Thoracic aorta (tissue), 2 donors: ENCODE measurements at regions not wholly inside any gene's neighbourhood (a gene's known extent, or its start where the extent isn't known, plus 50 kb on each side); places are given as distances from the start of the nearest gene placed in this dataset.

Experiments
- ATAC-seq: fragments of 150-250 bp; one replicate; pipeline ENCODE4 v1.8.0; 2017; ENCODE audit warnings: low read depth; ENCODE audit not compliant: insufficient number of reproducible peaks, low FRiP score
- DNase-seq: peaks from one replicate; pipeline ENCODE4 v3.0.0-alpha.2; 2020; ENCODE audit warnings: low spot score
- H3K27ac ChIP-seq, 2 donors: fragments of 200-600 bp; sonication (generic); 1 replicate in 1 of 2; 2 replicates in 1 of 2; pipeline ENCODE4 v1.5.1; 2016; ENCODE audit warnings: mild to moderate bottlenecking in 2 of 2, moderate library complexity in 2 of 2
- H3K27me3 ChIP-seq: fragments of 200-600 bp; sonication (generic); replicated peaks from 2 replicates; pipeline ENCODE4 v1.6.0; 2016; ENCODE audit warnings: mild to moderate bottlenecking; ENCODE audit not compliant: insufficient read depth
- H3K36me3 ChIP-seq: fragments of 200-600 bp; sonication (generic); one replicate; pipeline ENCODE4 v1.5.1; 2016
- H3K4me1 ChIP-seq, 2 donors: fragments of 200-600 bp; sonication (generic); 1 replicate in 1 of 2; 2 replicates in 1 of 2; pipeline versions ENCODE4 v1.5.1 to v1.6.0; 2016; ENCODE audit warnings: low read depth in 2 of 2, mild to moderate bottlenecking in 1 of 2; ENCODE audit not compliant: control insufficient read depth in 1 of 2
- H3K4me3 ChIP-seq: fragments of 200-600 bp; sonication (generic); 2 replicates; pipeline ENCODE4 v1.5.1; 2016; ENCODE audit warnings: mild to moderate bottlenecking
- H3K9me3 ChIP-seq: fragments of 200-600 bp; sonication (generic); 2 replicates; pipeline ENCODE4 v1.5.1; 2016
- TF ChIP-seq, protein P1 (sequence below): fragments of 200-600 bp; sonication (generic); IDR thresholded peaks from one replicate; pipeline ENCODE4 v1.5.1; 2019; ENCODE audit warnings: antibody characterized with exemption

DNA sequence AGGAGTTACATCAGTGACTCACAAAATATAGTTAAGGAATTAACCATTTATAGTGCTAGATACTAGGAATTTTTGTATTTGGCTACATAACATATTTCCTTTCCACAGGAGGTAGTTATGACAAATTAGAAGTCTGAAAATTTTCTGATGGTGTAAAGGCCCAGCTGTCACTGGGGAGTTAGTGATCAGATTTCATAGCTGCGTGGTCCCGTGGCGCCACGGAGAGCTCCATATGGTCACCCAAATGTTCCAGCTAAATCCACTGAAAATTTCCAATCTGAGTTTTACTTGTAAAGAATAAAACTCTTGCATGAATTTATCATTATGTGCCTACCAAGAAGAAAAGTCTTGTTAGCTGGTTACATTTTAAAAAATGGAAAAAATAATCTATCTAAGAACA lies 368.9 kb upstream of the PLSCR5 start:
- no peaks in the 10 kb centered on the region for H3K27me3 ChIP-seq
- H3K4me1 ChIP-seq: no peaks in the 10 kb centered on the region
- no peaks in the 10 kb centered on the region for H3K9me3 ChIP-seq
- DNase-seq: no peak
- H3K36me3 ChIP-seq: no peaks in the 10 kb centered on the region
- TF ChIP-seq, protein P1, sequence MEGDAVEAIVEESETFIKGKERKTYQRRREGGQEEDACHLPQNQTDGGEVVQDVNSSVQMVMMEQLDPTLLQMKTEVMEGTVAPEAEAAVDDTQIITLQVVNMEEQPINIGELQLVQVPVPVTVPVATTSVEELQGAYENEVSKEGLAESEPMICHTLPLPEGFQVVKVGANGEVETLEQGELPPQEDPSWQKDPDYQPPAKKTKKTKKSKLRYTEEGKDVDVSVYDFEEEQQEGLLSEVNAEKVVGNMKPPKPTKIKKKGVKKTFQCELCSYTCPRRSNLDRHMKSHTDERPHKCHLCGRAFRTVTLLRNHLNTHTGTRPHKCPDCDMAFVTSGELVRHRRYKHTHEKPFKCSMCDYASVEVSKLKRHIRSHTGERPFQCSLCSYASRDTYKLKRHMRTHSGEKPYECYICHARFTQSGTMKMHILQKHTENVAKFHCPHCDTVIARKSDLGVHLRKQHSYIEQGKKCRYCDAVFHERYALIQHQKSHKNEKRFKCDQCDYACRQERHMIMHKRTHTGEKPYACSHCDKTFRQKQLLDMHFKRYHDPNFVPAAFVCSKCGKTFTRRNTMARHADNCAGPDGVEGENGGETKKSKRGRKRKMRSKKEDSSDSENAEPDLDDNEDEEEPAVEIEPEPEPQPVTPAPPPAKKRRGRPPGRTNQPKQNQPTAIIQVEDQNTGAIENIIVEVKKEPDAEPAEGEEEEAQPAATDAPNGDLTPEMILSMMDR: no peak
- no peak overlapping the region for H3K27ac ChIP-seq
- no peak overlapping the region for H3K4me3 ChIP-seq
- ATAC-seq: no peak

DNA sequence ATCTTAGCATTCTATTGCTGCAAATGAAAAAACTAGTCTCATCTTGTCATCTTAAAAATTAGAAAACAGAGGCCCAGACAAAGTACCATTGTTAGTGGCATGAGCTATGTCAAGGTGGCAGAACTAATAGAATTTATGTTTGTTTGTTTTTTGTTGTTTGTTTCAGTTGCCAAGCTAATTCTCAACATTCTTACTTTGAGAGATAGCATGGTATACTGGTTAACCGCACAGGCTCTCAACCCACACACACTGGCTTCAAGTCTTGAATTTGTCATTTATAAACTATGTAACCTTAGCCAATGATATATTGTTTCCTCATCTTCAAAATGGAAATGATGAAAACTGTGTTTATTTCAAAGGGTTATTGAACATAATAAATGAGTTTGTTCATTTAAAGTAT lies 367.6 kb upstream of the PLSCR5 start:
- no peaks in the 10 kb centered on the region for H3K36me3 ChIP-seq
- H3K4me1 ChIP-seq: no peaks in the 10 kb centered on the region
- no peak overlapping the region for H3K27ac ChIP-seq
- no peak for DNase-seq
- no peaks in the 10 kb centered on the region for H3K27me3 ChIP-seq
- TF ChIP-seq, protein P1: no peak
- no peak for ATAC-seq
- H3K9me3 ChIP-seq: no peaks in the 10 kb centered on the region
- no peak overlapping the region for H3K4me3 ChIP-seq

DNA sequence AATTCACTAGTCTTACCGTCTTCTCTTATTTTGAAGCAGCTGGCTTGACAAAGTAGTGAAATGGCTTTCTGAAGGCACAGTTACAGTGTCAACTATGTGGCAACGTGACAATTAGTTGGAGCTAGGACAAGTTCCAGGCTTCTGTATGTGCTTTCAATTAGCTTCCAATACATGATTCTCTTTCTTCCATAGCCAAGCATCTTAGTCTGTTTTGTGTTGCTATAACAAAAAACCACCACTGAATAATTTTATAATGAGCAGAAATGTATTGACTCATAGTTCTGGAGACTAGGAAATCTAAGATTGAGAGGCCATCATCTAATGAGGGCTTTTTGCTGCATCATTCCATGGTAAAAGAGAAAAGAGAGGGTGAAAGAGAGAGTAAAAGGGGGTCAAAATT lies 365.1 kb upstream of the PLSCR5 start:
- DNase-seq (no peak), ATAC-seq (no peak)
- no peaks in the 10 kb centered on the region for H3K9me3 ChIP-seq
- no peaks in the 10 kb centered on the region for H3K4me1 ChIP-seq
- no peak overlapping the region for H3K4me3 ChIP-seq
- no peaks in the 10 kb centered on the region for H3K27me3 ChIP-seq
- no peaks in the 10 kb centered on the region for H3K36me3 ChIP-seq
- TF ChIP-seq, protein P1: no peak
- no peak overlapping the region for H3K27ac ChIP-seq

DNA sequence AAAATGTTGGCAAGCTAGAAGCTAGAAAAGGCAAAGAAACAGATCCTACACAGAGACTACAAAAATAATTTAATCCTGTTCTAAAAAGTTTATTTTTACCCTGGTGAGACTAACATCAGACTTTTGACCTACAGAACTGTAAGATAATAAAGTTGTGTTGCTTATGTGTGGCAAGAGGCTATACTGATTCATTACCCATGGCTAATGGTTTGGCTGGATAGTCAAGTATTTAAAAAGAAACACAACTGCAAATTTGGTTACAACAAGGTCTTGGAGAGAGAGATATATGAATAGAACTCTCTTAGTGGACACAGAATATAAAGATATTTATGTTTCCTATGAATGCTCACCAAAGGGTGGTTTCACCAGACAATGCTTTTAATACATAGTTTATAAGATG lies 364.2 kb upstream of the PLSCR5 start:
- Histone ChIP-seq H3K4me3 (no peak overlapping the region), H3K4me1 (no peaks in the 10 kb centered on the region), H3K9me3 (no peaks in the 10 kb centered on the region), H3K27me3 (no peaks in the 10 kb centered on the region), H3K36me3 (no peaks in the 10 kb centered on the region), H3K27ac (no peak overlapping the region)
- no peak for DNase-seq
- ATAC-seq: no peak
- TF ChIP-seq, protein P1: no peak

DNA sequence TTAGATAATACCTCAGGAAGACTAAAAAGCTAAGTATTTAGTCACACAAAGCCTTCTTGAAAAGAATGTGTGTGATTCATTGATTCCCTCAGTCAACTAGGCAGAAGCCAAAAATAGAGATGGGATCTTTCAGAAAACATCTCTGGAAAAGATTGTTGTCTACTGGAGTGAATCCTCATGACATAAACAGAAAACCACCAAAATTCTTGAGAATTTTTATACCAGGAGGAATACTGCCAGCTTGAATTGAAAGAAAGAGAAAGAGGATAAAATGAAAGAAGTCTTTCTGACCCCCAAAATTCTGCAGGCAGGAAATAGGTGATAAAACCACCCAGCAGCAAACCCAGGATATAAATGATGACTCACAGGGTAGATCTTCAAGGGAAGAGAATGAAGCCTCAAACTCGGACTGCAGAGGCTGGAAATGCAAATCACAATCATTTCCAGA lies 363.1 kb upstream of the PLSCR5 start:
- ATAC-seq (no peak), DNase-seq (no peak)
- no peaks in the 10 kb centered on the region for H3K36me3 ChIP-seq
- H3K27me3 ChIP-seq: no peaks in the 10 kb centered on the region
- no peaks in the 10 kb centered on the region for H3K9me3 ChIP-seq
- no peak overlapping the region for H3K4me3 ChIP-seq
- no peaks in the 10 kb centered on the region for H3K4me1 ChIP-seq
- TF ChIP-seq, protein P1: no peak
- H3K27ac ChIP-seq: no peak overlapping the region
